Ishikawa (cell line): ENCODE measurements at regions not wholly inside any gene's neighbourhood (a gene's known extent, or its start where the extent isn't known, plus 50 kb on each side); places are given as distances from the start of the nearest gene placed in this dataset.

Experiments used
- MAX ChIP-seq: IDR thresholded peaks from 2 replicates; pipeline ENCODE4 v1.6.1; 2012
- RAD21 ChIP-seq: IDR thresholded peaks from 2 replicates; pipeline ENCODE4 v1.6.1; 2012; ENCODE audit warnings: low read depth
- TAF1 ChIP-seq: IDR thresholded peaks from 2 replicates; pipeline ENCODE4 v1.6.1; 2012; ENCODE audit warnings: low read depth, mild to moderate bottlenecking
- YY1 ChIP-seq: IDR thresholded peaks from 2 replicates; pipeline ENCODE4 v1.6.1; 2012; ENCODE audit warnings: low read depth

- TF ChIP-seq TAF1 (no peak), YY1 (no peak), RAD21 (no peak), MAX (no peak)
These were observed 1959.2 kb upstream of the DEFB115 start for GRCh38 chr20:29298271-29298590.
